GM12878 (cell line): ENCODE measurements at regions not wholly inside any gene's neighbourhood (a gene's known extent, or its start where the extent isn't known, plus 50 kb on each side); places are given as distances from the start of the nearest gene placed in this dataset.

Experiments
- ATAC-seq: fragments of 200-7000 bp; cut with Tn5 transposase; 3 replicates; pipeline ENCODE4 v1.9.1; 2020; ENCODE audit warnings: mild to moderate bottlenecking, moderate library complexity
- BruUV-seq: library from RNA; stranded (reverse); fragments of 400-500 nt; replicated peaks from 2 replicates; lab custom pipeline; 2021; lab: Mats Ljungman, UMichigan
- CTCF ChIA-PET: fragments of 300-600 bp; sonication (Branson Sonifier 250); formaldehyde crosslinking; extraction: SDS; loops from one replicate; lab custom pipeline; 2021; ENCODE audit warnings: inconsistent platforms; lab: Yijun Ruan, JAX
- POLR2A ChIA-PET: fragments of 350-600 bp; formaldehyde crosslinking; extraction: SDS; loops from one replicate; lab custom pipeline; 2021; ENCODE audit warnings: inconsistent platforms; lab: Charles Lee
- RAD21 ChIA-PET: fragments of 300-600 bp; sonication (Branson Sonifier 250); formaldehyde crosslinking; loops from one replicate; lab custom pipeline; 2023; ENCODE audit warnings: antibody characterized with exemption; ENCODE audit not compliant: unreplicated experiment; lab: Charles Lee
- SMC1A ChIA-PET: fragments of 300-600 bp; sonication (Branson Sonifier 250); formaldehyde crosslinking; loops from one replicate; lab custom pipeline; 2023; ENCODE audit not compliant: unreplicated experiment, uncharacterized antibody; lab: Charles Lee
- DNase-seq: peaks from one replicate; pipeline ENCODE4 v3.0.0-alpha.2; 2011; ENCODE audit warnings: low read depth, low spot score
- FAIRE-seq: peaks from 3 replicates; lab custom pipeline; 2011; peaks lifted over from hg19 to GRCh38; lab: Jason Lieb, UNC
- H2AFZ ChIP-seq: 2 replicates; pipeline ENCODE4 v1.6.0; 2011; ENCODE audit warnings: low read depth, low read length, control low read depth; ENCODE audit not compliant: control insufficient read depth
- H3K27ac ChIP-seq: 2 replicates; pipeline ENCODE4 v1.5.1; 2011; ENCODE audit warnings: control low read depth; ENCODE audit not compliant: control insufficient read depth, insufficient read depth
- H3K27me3 ChIP-seq, 2 experiments: replicated peaks in 1 of 2; 2 replicates each; pipeline versions ENCODE4 v1.6.0 to v1.6.1; 2011; ENCODE audit warnings: low read length in 1 of 2; ENCODE audit not compliant: control insufficient read depth in 2 of 2, insufficient read depth in 2 of 2
- H3K36me3 ChIP-seq, 2 experiments: 2 replicates each; pipeline ENCODE4 v1.5.1; 2011; ENCODE audit warnings: low read length in 1 of 2; ENCODE audit not compliant: control insufficient read depth in 2 of 2, insufficient read depth in 2 of 2
- H3K4me1 ChIP-seq: 2 replicates; pipeline ENCODE4 v1.6.1; 2011; ENCODE audit warnings: mild to moderate bottlenecking, low read length, moderate library complexity, mixed read lengths; ENCODE audit not compliant: control insufficient read depth, insufficient read depth
- H3K4me2 ChIP-seq: 2 replicates; pipeline ENCODE4 v1.6.0; 2011; ENCODE audit warnings: control low read depth; ENCODE audit not compliant: control insufficient read depth, insufficient read depth
- H3K4me3 ChIP-seq: fragments of 200-600 bp; sonication (generic); 2 replicates; pipeline ENCODE4 v1.5.1; 2016
- H3K79me2 ChIP-seq: 2 replicates; pipeline ENCODE4 v1.6.0; 2011; ENCODE audit warnings: low read length; ENCODE audit not compliant: control insufficient read depth, insufficient read depth
- H3K9ac ChIP-seq: 2 replicates; pipeline ENCODE4 v1.8.0; 2011; ENCODE audit warnings: low read length, control low read depth, mixed read lengths; ENCODE audit not compliant: control insufficient read depth, insufficient read depth
- H3K9me3 ChIP-seq: replicated peaks from 3 replicates; pipeline ENCODE4 v1.5.1; 2011; ENCODE audit warnings: mild to moderate bottlenecking, low read length; ENCODE audit not compliant: control insufficient read depth, insufficient read depth
- H4K20me1 ChIP-seq: 2 replicates; pipeline ENCODE4 v1.6.0; 2011; ENCODE audit not compliant: control insufficient read depth, insufficient read depth
- ASH2L ChIP-seq: fragments of 300-600, 200-600 bp; sonication (generic); IDR thresholded peaks from 2 replicates; pipeline ENCODE4 v1.6.1; 2017; ENCODE audit warnings: low read depth, mild to moderate bottlenecking, borderline replicate concordance
- BACH1 ChIP-seq: fragments of 450-650 bp; IDR thresholded peaks from 2 replicates; pipeline ENCODE4 v1.6.1; 2017; ENCODE audit warnings: mild to moderate bottlenecking, borderline replicate concordance
- CBFB ChIP-seq: IDR thresholded peaks from 2 replicates; pipeline ENCODE4 v1.6.1; 2016; ENCODE audit warnings: antibody characterized with exemption, low read depth
- CEBPB ChIP-seq, 2 experiments: fragments of 150-350 bp in 1 of 2; IDR thresholded peaks; 2 replicates each; pipeline ENCODE4 v1.6.1; 2012 to 2014; ENCODE audit warnings: low read depth in 2 of 2, low read length in 2 of 2, borderline replicate concordance in 1 of 2, inconsistent platforms in 1 of 2
- CREB1 ChIP-seq: IDR thresholded peaks from 2 replicates; pipeline ENCODE4 v1.6.1; 2012; ENCODE audit warnings: low read depth, mild to moderate bottlenecking, inconsistent platforms
- HSF1 ChIP-seq: fragments of 150-350 bp; IDR thresholded peaks from 2 replicates; pipeline ENCODE4 v1.6.1; 2014; ENCODE audit warnings: mild to moderate bottlenecking, low read depth, low read length
- IKZF2 ChIP-seq, 2 experiments: fragments of 450-650 bp; IDR thresholded peaks; 2 replicates each; pipeline ENCODE4 v1.6.1; 2017; ENCODE audit warnings: mild to moderate bottlenecking in 2 of 2, moderate library complexity in 2 of 2
- IRF5 ChIP-seq: fragments of 450-650 bp; IDR thresholded peaks from 2 replicates; pipeline ENCODE4 v1.6.1; 2017; ENCODE audit warnings: borderline replicate concordance
- NR2C1 ChIP-seq: fragments of 450-650 bp; IDR thresholded peaks from 2 replicates; pipeline ENCODE4 v1.6.1; 2017; ENCODE audit warnings: antibody characterized with exemption, mild to moderate bottlenecking, moderate library complexity
- SMAD1 ChIP-seq: fragments of 450-650 bp; IDR thresholded peaks from 2 replicates; pipeline ENCODE4 v1.6.1; 2018; ENCODE audit warnings: mild to moderate bottlenecking, low read depth; ENCODE audit not compliant: partially characterized antibody
- SP1 ChIP-seq: IDR thresholded peaks from one replicate; pipeline ENCODE4 v1.6.1; 2011; ENCODE audit warnings: low read depth, low read length
- SPI1 ChIP-seq: IDR thresholded peaks from 2 replicates; pipeline ENCODE4 v1.6.1; 2011; ENCODE audit warnings: low read depth, mild to moderate bottlenecking, low read length, moderate library complexity, borderline replicate concordance; ENCODE audit not compliant: insufficient read depth
- STAT1 ChIP-seq: fragments of 450-650 bp; conservative IDR thresholded peaks from 2 replicates; pipeline ENCODE4 v1.6.1; 2014; ENCODE audit warnings: antibody characterized with exemption, mild to moderate bottlenecking
- TCF7 ChIP-seq: IDR thresholded peaks from 2 replicates; pipeline ENCODE4 v1.6.1; 2014; ENCODE audit warnings: antibody characterized with exemption, borderline replicate concordance
- YBX1 ChIP-seq: fragments of 450-650 bp; IDR thresholded peaks from 2 replicates; pipeline ENCODE4 v1.6.1; 2016; ENCODE audit warnings: antibody characterized with exemption
- ZBTB40 ChIP-seq: fragments of 450-650 bp; IDR thresholded peaks from 2 replicates; pipeline ENCODE4 v1.6.1; 2016; ENCODE audit warnings: mild to moderate bottlenecking, moderate library complexity, borderline replicate concordance
- ZNF24 ChIP-seq: fragments of 450-650 bp; IDR thresholded peaks from 2 replicates; pipeline ENCODE4 v1.6.1; 2017; ENCODE audit warnings: antibody characterized with exemption, mild to moderate bottlenecking
- ZNF622 ChIP-seq: fragments of 450-650 bp; IDR thresholded peaks from 2 replicates; pipeline ENCODE4 v1.6.1; 2017; ENCODE audit warnings: mild to moderate bottlenecking, inconsistent platforms
- WGBS: methylation state at CpG from one replicate; pipeline ENCODE4 v1.1.6; 2016; ENCODE audit warnings: low lambda C conversion rate; ENCODE audit not compliant: insufficient replicate concordance, insufficient coverage; ENCODE audit errors: missing lambda C conversion rate; 5-methylcytosine and 5-hydroxymethylcytosine counted together
- in situ Hi-C: fragments of 300-500 bp; cut with MboI; formaldehyde crosslinking; loops from 9 replicates; pipeline ENCODE4 v1.14.3; 2018; ENCODE audit warnings: mixed read lengths
- intact Hi-C: fragments of 100-400 bp; cut with micrococcal nuclease; formaldehyde crosslinking; loops from one replicate; pipeline ENCODE4 v1.14.2; 2022; ENCODE audit not compliant: unreplicated experiment

DNA sequence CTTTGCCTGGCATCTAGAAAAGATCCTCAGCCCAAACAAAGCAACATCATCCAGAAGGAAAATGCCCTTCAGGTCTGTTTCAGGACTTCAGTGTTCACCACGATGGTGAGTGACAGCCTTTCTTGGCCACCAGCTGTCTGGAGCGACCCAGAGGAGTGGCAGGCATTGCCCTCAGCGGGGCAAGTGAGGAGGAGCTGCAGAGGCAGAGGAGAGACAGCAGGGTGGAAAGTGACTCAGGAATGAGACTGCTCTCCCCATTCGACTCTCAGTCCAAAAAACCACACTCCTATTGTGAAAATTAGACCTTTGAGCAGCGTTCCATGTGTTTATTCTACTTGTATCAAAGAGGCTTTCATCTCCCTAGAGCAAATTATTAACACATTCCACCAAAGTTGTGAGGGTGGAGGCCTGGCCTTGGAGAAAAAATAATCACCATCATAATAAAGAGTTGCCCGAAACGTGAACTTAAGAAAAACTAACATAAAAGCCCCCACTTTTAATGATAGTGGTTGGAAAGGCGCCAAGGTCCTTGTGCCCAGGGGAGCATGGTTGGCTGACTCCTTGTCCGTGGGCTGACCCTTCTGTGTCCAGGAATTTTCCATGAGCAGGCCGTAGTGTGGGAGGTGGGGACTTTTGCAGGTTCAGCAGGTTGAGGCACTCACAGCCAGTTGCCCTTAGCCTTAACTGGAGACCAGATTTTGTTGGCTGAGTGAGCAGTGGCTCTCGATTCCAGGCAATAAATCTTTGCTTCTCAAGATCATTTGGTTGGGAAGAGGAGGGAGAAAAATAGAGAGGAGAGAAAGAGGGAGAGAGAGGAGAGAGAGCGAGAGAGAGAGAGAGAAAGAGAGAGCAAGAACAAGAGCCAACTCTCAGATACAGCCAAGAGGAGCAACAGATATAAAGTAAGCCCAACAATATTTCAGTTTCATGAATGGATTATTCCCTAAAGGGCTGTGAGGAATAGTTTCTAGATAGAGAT, 125.9 kb upstream of the ANKRD55 start:
- SMC1A ChIA-PET: no interaction called here
- no TSS peak for BruUV-seq
- Histone ChIP-seq H3K9ac (no peak overlapping the region), H3K79me2 (no peaks in the 10 kb centered on the region), H3K36me3 (no peaks in the 10 kb centered on the region), H2AFZ (no peak overlapping the region), H4K20me1 (no peaks in the 10 kb centered on the region), H3K27me3 (peaks cover 0 to 3% of the 10 kb centered on the region in 2 experiments; a peak in 1 of 4 replicates), H3K4me2 (no peak overlapping the region), H3K9me3 (no peaks in the 10 kb centered on the region), H3K27ac (no peak overlapping the region), H3K4me1 (no peaks in the 10 kb centered on the region), H3K4me3 (no peak overlapping the region)
- DNase-seq: no peak
- FAIRE-seq: no peak
- in situ Hi-C loops: no loop called here
- WGBS: 35% methylated on average over 12 of the region's 12 CpGs
- POLR2A ChIA-PET: no interaction called here
- RAD21 ChIA-PET: no interaction called here
- CTCF ChIA-PET: no interaction called here
- intact Hi-C loops: no loop called here
- no peak for ATAC-seq
- TF ChIP-seq STAT1 (no peak), CREB1 (no peak), BACH1 (no peak), HSF1 (no peak), ZBTB40 (no peak), ZNF24 (no peak), ASH2L (no peak), IKZF2 (IDR thresholded peaks at IDR 0.05) (no peak), CBFB (no peak), CEBPB (IDR thresholded peaks at IDR 0.05; ENCODE audit: borderline replicate concordance in 1 of 2, low read depth in 2 of 2, low read length in 2 of 2) (no peak), IRF5 (no peak), TCF7 (no peak), NR2C1 (no peak), SMAD1 (no peak), YBX1 (no peak), SP1 (no peak), SPI1 (no peak), ZNF622 (no peak)
